Lung (tissue), 11 donors: ENCODE measurements at regions not wholly inside any gene's neighbourhood (a gene's known extent, or its start where the extent isn't known, plus 50 kb on each side); places are given as distances from the start of the nearest gene placed in this dataset.

Experiments
- ATAC-seq: fragments of 200-7000 bp; cut with Tn5 transposase; one replicate; pipeline ENCODE4 v1.9.1; 2020; ENCODE audit warnings: moderate number of reproducible peaks; ENCODE audit not compliant: insufficient read depth, low FRiP score
- DNase-seq, 3 donors: peaks; one replicate each; pipeline ENCODE4 v3.0.0-alpha.2; 2013 to 2017
- H3K27ac ChIP-seq, 2 donors: one replicate each; pipeline ENCODE4 v1.5.1; 2013; ENCODE audit warnings: mild to moderate bottlenecking in 2 of 2, moderate library complexity in 2 of 2, control low read depth in 1 of 2, inconsistent platforms in 1 of 2, low read depth in 1 of 2, low read length in 1 of 2
- H3K27me3 ChIP-seq, 3 donors: one replicate each; pipeline ENCODE4 v1.5.1; 2013; ENCODE audit warnings: low read length in 2 of 3; ENCODE audit not compliant: control insufficient read depth in 3 of 3, insufficient read depth in 3 of 3
- H3K36me3 ChIP-seq, 4 donors: one replicate each; pipeline ENCODE4 v1.5.1; 2013; ENCODE audit warnings: low read length in 4 of 4, mild to moderate bottlenecking in 1 of 4, moderate library complexity in 1 of 4; ENCODE audit not compliant: control insufficient read depth in 4 of 4, insufficient read depth in 4 of 4
- H3K4me1 ChIP-seq, 5 donors: one replicate each; pipeline ENCODE4 v1.5.1; 2013; ENCODE audit warnings: low read length in 5 of 5, mild to moderate bottlenecking in 2 of 5, moderate library complexity in 1 of 5; ENCODE audit not compliant: control insufficient read depth in 5 of 5, insufficient read depth in 5 of 5
- H3K4me3 ChIP-seq: one replicate; pipeline ENCODE4 v1.5.1; 2013; ENCODE audit warnings: mild to moderate bottlenecking, control low read depth, moderate library complexity
- H3K9ac ChIP-seq, 2 donors: one replicate each; pipeline ENCODE4 v1.5.1; 2013; ENCODE audit warnings: low read length in 2 of 2, control low read depth in 1 of 2; ENCODE audit not compliant: insufficient read depth in 1 of 2
- H3K9me3 ChIP-seq, 4 donors: one replicate each; pipeline ENCODE4 v1.5.1; 2013; ENCODE audit warnings: low read length in 3 of 4, mild to moderate bottlenecking in 1 of 4, moderate library complexity in 1 of 4; ENCODE audit not compliant: control insufficient read depth in 4 of 4, insufficient read depth in 3 of 4
- CTCF ChIP-seq: IDR thresholded peaks from 2 replicates; pipeline ENCODE4 v1.5.1; 2012; ENCODE audit warnings: mild to moderate bottlenecking; ENCODE audit errors: control extremely low read depth, extremely low read depth
- WGBS, 2 donors: extraction: QIAGEN DNeasy Blood & Tissue Kit; methylation state at CpG; one replicate each; pipeline ENCODE4 v1.1.7; 2013; 5-methylcytosine and 5-hydroxymethylcytosine counted together
- donor health status: control.
- donor health status: control.
- donor health status: Bipolar disorder and iron deficiency.
- donor health status: healthy.
- donor health status: DM: yes; HTN: yes; CAD: no.

- no peak overlapping the region for H3K4me3 ChIP-seq
- peaks cover 0 to 6% (median 0%) of the 10 kb centered on the region in 5 donors for H3K4me1 ChIP-seq
- no peak overlapping the region for H3K9ac ChIP-seq
- no peak for DNase-seq
- TF ChIP-seq CTCF: no peak
- ATAC-seq: no peak
- H3K36me3 ChIP-seq: no peaks in the 10 kb centered on the region
- no peaks in the 10 kb centered on the region for H3K27me3 ChIP-seq
- no peak overlapping the region for H3K27ac ChIP-seq
- H3K9me3 ChIP-seq: no peaks in the 10 kb centered on the region
- WGBS, 2 donors: 87 to 93% methylated on average over 14 of the region's 14 CpGs
These were observed 107.6 kb downstream of the ZIC5 start for GRCh38 chr13:99863789-99864626.

GRCh38 chr13:99862244-99862643 is 109.3 kb downstream of the ZIC5 start:
- no peak overlapping the region for H3K4me3 ChIP-seq
- H3K27me3 ChIP-seq: no peaks in the 10 kb centered on the region
- H3K27ac ChIP-seq: no peak overlapping the region
- no peaks in the 10 kb centered on the region for H3K36me3 ChIP-seq
- H3K4me1 ChIP-seq: peaks cover 0 to 17% (median 0%) of the 10 kb centered on the region in 5 donors
- 96 to 99% methylated on average over 3 of the region's 3 CpGs for WGBS, 2 donors
- ATAC-seq (no peak), DNase-seq (no peak)
- no peak overlapping the region for H3K9ac ChIP-seq
- no peak for TF ChIP-seq CTCF
- no peaks in the 10 kb centered on the region for H3K9me3 ChIP-seq

- Histone ChIP-seq H3K36me3 (no peaks in the 10 kb centered on the region), H3K4me1 (peaks cover 0 to 20% (median 0%) of the 10 kb centered on the region in 5 donors), H3K4me3 (no peak overlapping the region)
These were observed 109.8 kb downstream of the ZIC5 start for GRCh38 chr13:99861771-99862170.

More at GRCh38 chr13:99861771-99862170, 109.8 kb downstream of the ZIC5 start:
- ATAC-seq: no peak
- DNase-seq: no peak
- TF ChIP-seq CTCF: no peak
- no peak overlapping the region for H3K27ac ChIP-seq
- H3K9ac ChIP-seq: no peak overlapping the region
- WGBS, 2 donors: 75 to 82% methylated on average over 2 of the region's 2 CpGs
- H3K27me3 ChIP-seq: no peaks in the 10 kb centered on the region
- no peaks in the 10 kb centered on the region for H3K9me3 ChIP-seq
